Suppressor macrophage (primary cell): ENCODE measurements at regions not wholly inside any gene's neighbourhood (a gene's known extent, or its start where the extent isn't known, plus 50 kb on each side); places are given as distances from the start of the nearest gene placed in this dataset.
"Not testable (repeated sequence)": the region's sequence is repeated elsewhere in the genome, so short reads cannot be mapped to it uniquely, and the experiment has no call there.

Source experiments
- DNase-seq, 4 experiments: peaks; one replicate each; pipeline ENCODE4 v3.0.0-alpha.2; 2020 to 2022

GRCh38 chr9:25255216-25255615, 423.0 kb downstream of the TUSC1 start:
- DNase-seq, result no peak

GRCh38 chr9:25254051-25254450, 424.2 kb downstream of the TUSC1 start:
- no peak for DNase-seq

GRCh38 chr9:25241421-25241820, 436.8 kb downstream of the TUSC1 start:
- DNase-seq, result no peak

- DNase-seq, result no peak
Observed at GRCh38 chr9:25226901-25227686, 451.1 kb downstream of the TUSC1 start.

GRCh38 chr9:25225938-25226760, 452.1 kb downstream of the TUSC1 start:
- DNase-seq, result no peak

GRCh38 chr9:25224996-25225395, 453.2 kb downstream of the TUSC1 start:
- DNase-seq, result no peak

GRCh38 chr9:25224309-25224708, 453.9 kb downstream of the TUSC1 start:
- no peak for DNase-seq

- no peak for DNase-seq
Observed at GRCh38 chr9:25212361-25212760, 465.9 kb downstream of the TUSC1 start.

- DNase-seq, result no peak
Observed at GRCh38 chr9:25207402-25208195, 470.6 kb downstream of the TUSC1 start.

- DNase-seq, result no peak
Observed at GRCh38 chr9:25206027-25206426, 472.2 kb downstream of the TUSC1 start.

- DNase-seq, result no peak
Observed at GRCh38 chr9:25205285-25205684, 473.0 kb downstream of the TUSC1 start.

GRCh38 chr9:25177858-25178257, 500.4 kb downstream of the TUSC1 start:
- no peak for DNase-seq

- no peak for DNase-seq
Observed at GRCh38 chr9:25129537-25129936, 548.7 kb downstream of the TUSC1 start.

- DNase-seq, result no peak
Observed at GRCh38 chr9:25121811-25122210, 556.4 kb downstream of the TUSC1 start.

GRCh38 chr9:25119041-25119440, 559.2 kb downstream of the TUSC1 start:
- no peak for DNase-seq

- DNase-seq, result no peak
Observed at GRCh38 chr9:25117791-25118190, 560.5 kb downstream of the TUSC1 start.

- not testable (repeated sequence) for DNase-seq
Observed at GRCh38 chr9:25102204-25102603, 556.5 kb upstream of the IZUMO3 start.

GRCh38 chr9:25094518-25094917, 548.8 kb upstream of the IZUMO3 start:
- DNase-seq, result no peak

GRCh38 chr9:25078202-25078601, 532.5 kb upstream of the IZUMO3 start:
- no peak for DNase-seq

GRCh38 chr9:25048098-25048724, 502.5 kb upstream of the IZUMO3 start:
- no peak for DNase-seq

GRCh38 chr9:25045469-25045868, 499.8 kb upstream of the IZUMO3 start:
- not testable (repeated sequence) for DNase-seq

GRCh38 chr9:25029743-25030142, 484.0 kb upstream of the IZUMO3 start:
- no peak for DNase-seq

GRCh38 chr9:25025686-25026085, 480.0 kb upstream of the IZUMO3 start:
- no peak for DNase-seq
